Natural killer cell (primary cell): ENCODE measurements at regions not wholly inside any gene's neighbourhood (a gene's known extent, or its start where the extent isn't known, plus 50 kb on each side); places are given as distances from the start of the nearest gene placed in this dataset.

Source experiments
- ATAC-seq, 3 donors: fragments of 150-1000 bp in 2 of 3; fragments of 200-7000 bp in 1 of 3; cut with Tn5 transposase; 1 replicate in 1 of 3; 2 replicates in 2 of 3; pipeline ENCODE4 v1.10.0; 2021; ENCODE audit warnings: mild to moderate bottlenecking in 2 of 3, moderate library complexity in 2 of 3
- DNase-seq, 2 donors: peaks; one replicate each; pipeline versions ENCODE4 v3.0.0 to v3.0.0-alpha.2; 2013 to 2021; ENCODE audit warnings: mixed read lengths in 1 of 2
- H3K27ac ChIP-seq: one replicate; pipeline ENCODE4 v1.5.1; 2013; ENCODE audit warnings: mild to moderate bottlenecking, low read length
- H3K27me3 ChIP-seq: one replicate; pipeline ENCODE4 v1.6.1; 2013; ENCODE audit warnings: low read length; ENCODE audit not compliant: control insufficient read depth, insufficient read depth
- H3K36me3 ChIP-seq: one replicate; pipeline ENCODE4 v1.6.1; 2013; ENCODE audit warnings: low read length; ENCODE audit not compliant: control insufficient read depth, insufficient read depth
- H3K4me1 ChIP-seq: one replicate; pipeline ENCODE4 v1.6.1; 2013; ENCODE audit warnings: low read length; ENCODE audit not compliant: control insufficient read depth, insufficient read depth
- H3K4me3 ChIP-seq: one replicate; pipeline ENCODE4 v1.5.1; 2013; ENCODE audit warnings: low read length
- H3K9me3 ChIP-seq: one replicate; pipeline ENCODE4 v1.6.1; 2013; ENCODE audit warnings: low read length; ENCODE audit not compliant: control insufficient read depth, insufficient read depth
- H3K27ac Mint-ChIP-seq, 2 donors: one replicate each; pipeline ENCODE4 v1.8.0; 2022; ENCODE audit warnings: mild to moderate bottlenecking in 2 of 2, mixed read lengths in 2 of 2, moderate library complexity in 1 of 2
- H3K27me3 Mint-ChIP-seq, 2 donors: one replicate each; pipeline ENCODE4 v1.8.0; 2022; ENCODE audit warnings: low read depth in 2 of 2, mixed read lengths in 2 of 2
- H3K36me3 Mint-ChIP-seq: one replicate; pipeline ENCODE4 v1.8.0; 2022; ENCODE audit warnings: mixed read lengths
- H3K4me1 Mint-ChIP-seq, 2 donors: one replicate each; pipeline ENCODE4 v1.8.0; 2022; ENCODE audit warnings: mixed read lengths in 2 of 2
- H3K4me3 Mint-ChIP-seq: one replicate; pipeline ENCODE4 v1.8.0; 2022; ENCODE audit warnings: mild to moderate bottlenecking, moderate library complexity, mixed read lengths
- H3K9me3 Mint-ChIP-seq, 2 donors: one replicate each; pipeline ENCODE4 v1.8.0; 2022; ENCODE audit warnings: mixed read lengths in 2 of 2
- CTCF ChIP-seq: fragments of 200-600 bp; IDR thresholded peaks from one replicate; pipeline ENCODE4 v1.8.0; 2022; ENCODE audit warnings: antibody characterized with exemption
- WGBS: methylation state at CpG from one replicate; pipeline ENCODE4 v1.1.7; 2013; ENCODE audit warnings: missing lambda C conversion rate; ENCODE audit not compliant: insufficient coverage; 5-methylcytosine and 5-hydroxymethylcytosine counted together
- intact Hi-C: fragments of 100-400 bp; cut with micrococcal nuclease; formaldehyde crosslinking; loops from one replicate; pipeline ENCODE4 v1.14.2; 2022

DNA sequence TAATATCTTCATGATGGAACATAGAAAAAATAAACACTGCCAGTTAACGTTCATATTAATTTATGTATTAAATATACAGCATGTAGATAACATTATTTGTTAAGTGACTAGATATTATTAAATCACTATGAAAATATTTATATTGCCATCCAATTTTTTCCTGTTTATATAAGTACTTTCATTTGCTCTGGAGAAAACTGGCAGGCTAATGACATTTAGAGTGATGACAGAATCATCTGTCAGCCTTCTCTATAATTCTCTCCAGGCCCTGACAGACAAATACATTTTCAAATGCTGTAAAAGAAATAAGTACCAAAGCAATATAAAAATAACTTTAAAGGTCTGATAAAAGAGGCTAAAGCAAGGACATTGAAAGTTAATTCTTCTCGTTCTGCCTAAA is 2556.7 kb upstream of the PCDH20 start:
- H3K36me3 Mint-ChIP-seq, result no peaks in the 10 kb centered on the region
- DNase-seq (no peak), ATAC-seq (no peak)
- no CpG with 5 or more reads among the region's 2 CpGs for WGBS
- H3K27ac Mint-ChIP-seq, result no peak overlapping the region
- Histone ChIP-seq H3K27me3 (no peaks in the 10 kb centered on the region), H3K27ac (no peak overlapping the region), H3K4me1 (no peaks in the 10 kb centered on the region), H3K4me3 (no peak overlapping the region), H3K36me3 (no peaks in the 10 kb centered on the region), H3K9me3 (peaks cover 6% of the 10 kb centered on the region)
- peaks cover 15 to 33% of the 10 kb centered on the region in 2 donors for H3K9me3 Mint-ChIP-seq
- no peaks in the 10 kb centered on the region for H3K27me3 Mint-ChIP-seq
- no peak overlapping the region for H3K4me3 Mint-ChIP-seq
- intact Hi-C loops, result no loop called here
- no peaks in the 10 kb centered on the region for H3K4me1 Mint-ChIP-seq
- TF ChIP-seq CTCF, result no peak

- Mint-ChIP-seq H3K9me3 (peaks cover 10 to 21% of the 10 kb centered on the region in 2 donors), H3K27ac (no peak overlapping the region), H3K27me3 (no peaks in the 10 kb centered on the region), H3K4me3 (no peak overlapping the region), H3K36me3 (peaks cover 19% of the 10 kb centered on the region), H3K4me1 (no peaks in the 10 kb centered on the region)
- DNase-seq (no peak), ATAC-seq (no peak)
- 88% methylated on average over 1 of the region's 1 CpG for WGBS
- intact Hi-C loops, result no loop called here
- Histone ChIP-seq H3K27ac (no peak overlapping the region), H3K4me1 (no peaks in the 10 kb centered on the region), H3K9me3 (peaks cover 3% of the 10 kb centered on the region), H3K4me3 (no peak overlapping the region), H3K27me3 (no peaks in the 10 kb centered on the region), H3K36me3 (no peaks in the 10 kb centered on the region)
- TF ChIP-seq CTCF, result no peak
Observed at GRCh38 chr13:63954683-63955082, 2539.0 kb upstream of the PCDH20 start.

DNA sequence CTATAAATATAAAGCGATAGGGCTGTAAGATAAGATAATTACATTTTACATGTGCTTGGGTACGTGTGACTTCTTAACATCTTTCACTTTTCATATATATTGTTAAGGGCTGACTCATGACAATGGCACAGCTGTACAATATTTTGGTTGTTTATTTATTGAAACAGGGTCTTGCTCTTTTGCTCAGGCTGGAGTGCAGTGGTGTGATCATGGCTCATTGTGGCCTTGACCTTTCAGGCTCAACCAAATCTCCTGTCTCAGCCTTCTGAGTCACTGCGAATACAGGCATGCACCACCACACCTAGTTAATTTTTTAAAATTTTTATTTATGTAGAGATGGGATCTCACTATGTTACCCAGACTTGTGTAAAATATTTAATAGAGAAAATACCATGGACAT is 2532.4 kb upstream of the PCDH20 start:
- Mint-ChIP-seq H3K27ac (no peak overlapping the region), H3K27me3 (no peaks in the 10 kb centered on the region), H3K9me3 (peaks cover 4 to 10% of the 10 kb centered on the region in 2 donors), H3K4me3 (no peak overlapping the region), H3K4me1 (no peaks in the 10 kb centered on the region), H3K36me3 (peaks cover 6% of the 10 kb centered on the region)
- intact Hi-C loops, result no loop called here
- no peak for TF ChIP-seq CTCF
- H3K27ac ChIP-seq, result no peak overlapping the region
- no peaks in the 10 kb centered on the region for H3K27me3 ChIP-seq
- no peaks in the 10 kb centered on the region for H3K4me1 ChIP-seq
- no peaks in the 10 kb centered on the region for H3K36me3 ChIP-seq
- H3K9me3 ChIP-seq, result no peaks in the 10 kb centered on the region
- no peak for ATAC-seq
- WGBS, result no CpG with 5 or more reads among the region's 3 CpGs
- no peak overlapping the region for H3K4me3 ChIP-seq
- no peak for DNase-seq

DNA sequence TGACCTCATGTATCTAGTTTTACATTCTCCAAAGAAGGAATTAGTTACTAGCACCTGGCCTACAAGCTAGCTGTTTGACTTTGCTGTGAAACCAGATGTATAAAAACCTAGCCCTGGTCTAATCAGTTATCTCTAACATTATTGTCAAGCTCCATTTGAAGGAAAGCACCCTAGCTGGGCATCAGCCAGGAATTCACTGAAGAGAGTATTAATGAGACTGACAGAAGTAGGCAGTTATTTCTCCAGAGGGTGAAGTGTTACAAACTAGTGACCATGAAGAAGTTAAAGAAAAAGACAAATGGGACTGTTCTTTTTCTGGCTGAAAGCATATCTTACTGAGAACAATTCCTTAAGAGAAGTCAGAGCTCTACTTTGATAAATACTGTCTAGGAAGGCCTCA is 2529.3 kb upstream of the PCDH20 start:
- H3K4me3 ChIP-seq, result no peak overlapping the region
- no peak overlapping the region for H3K27ac ChIP-seq
- Mint-ChIP-seq H3K4me1 (no peaks in the 10 kb centered on the region), H3K36me3 (no peaks in the 10 kb centered on the region), H3K27ac (no peak overlapping the region), H3K9me3 (peaks cover 4 to 9% of the 10 kb centered on the region in 2 donors), H3K27me3 (no peaks in the 10 kb centered on the region), H3K4me3 (no peak overlapping the region)
- H3K36me3 ChIP-seq, result no peaks in the 10 kb centered on the region
- no peaks in the 10 kb centered on the region for H3K27me3 ChIP-seq
- no peaks in the 10 kb centered on the region for H3K4me1 ChIP-seq
- H3K9me3 ChIP-seq, result peaks cover 5% of the 10 kb centered on the region
- intact Hi-C loops, result no loop called here
- ATAC-seq, result no peak
- no peak for DNase-seq
- no peak for TF ChIP-seq CTCF
